ENCODE measurements at regions not wholly inside any gene's neighbourhood (a gene's known extent, or its start where the extent isn't known, plus 50 kb on each side); places are given as distances from the start of the nearest gene placed in this dataset.

- Histone ChIP-seq H3K9me3 (no peaks in the 10 kb centered on the region), H3K4me1 (no peaks in the 10 kb centered on the region), H3K27me3 (no peaks in the 10 kb centered on the region), H3K4me3 (no peak overlapping the region), H3K36me3 (no peaks in the 10 kb centered on the region), H3K27ac (no peak overlapping the region)
- TF ChIP-seq CTCF (IDR thresholded peaks at IDR 0.05) (no peak), POLR2A (IDR thresholded peaks at IDR 0.05) (no peak), POLR2AphosphoS5 (IDR thresholded peaks at IDR 0.05) (no peak), EP300 (IDR thresholded peaks at IDR 0.05; ENCODE audit: low read depth) (no peak)
- intact Hi-C loops (cut with DNase I; ENCODE audit: low total_unique reads) (no loop called here), in situ Hi-C loops (cut with MboI; ENCODE audit: low pct_ligation_motif_present in 1 of 4, low pct_unique_long_range_greater_than_20kb in 1 of 4, low sequenced_read_pairs in 3 of 4) (no loop called here)
- WGBS, 2 donors (ENCODE audit: low coverage in 1 of 2), result 58 to 66% methylated on average over 4 of the region's 4 CpGs
- no peak for DNase-seq
Observed at GRCh38 chr4:124953486-124953885, 241.0 kb upstream of the ANKRD50 start.

DNA sequence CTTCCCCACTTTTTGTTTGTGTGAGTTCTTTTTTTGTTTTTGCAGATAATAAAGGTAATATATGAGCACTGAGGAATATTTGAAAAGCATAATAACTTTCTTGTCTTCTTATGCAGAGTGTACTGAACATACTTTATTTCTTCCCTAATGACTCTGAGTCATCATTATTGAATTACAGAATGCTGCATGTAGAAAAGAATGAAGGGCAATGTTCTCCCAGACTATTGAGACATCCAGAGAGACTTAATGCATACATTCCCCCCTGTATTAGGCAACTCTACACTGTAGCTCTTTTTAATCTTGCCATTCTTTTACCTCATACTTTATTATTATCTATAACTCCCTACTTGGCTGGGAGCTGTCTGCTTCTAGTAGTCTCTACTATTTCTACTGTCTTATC lies 240.5 kb upstream of the ANKRD50 start:
- no peaks in the 10 kb centered on the region for H3K27me3 ChIP-seq
- DNase-seq, result no peak
- no peaks in the 10 kb centered on the region for H3K4me1 ChIP-seq
- H3K4me3 ChIP-seq, result no peak overlapping the region
- H3K9me3 ChIP-seq, result no peaks in the 10 kb centered on the region
- intact Hi-C loops (cut with DNase I; ENCODE audit: low total_unique reads), result no loop called here
- TF ChIP-seq POLR2A (IDR thresholded peaks at IDR 0.05), result no peak
- TF ChIP-seq EP300 (IDR thresholded peaks at IDR 0.05; ENCODE audit: low read depth), result no peak
- H3K27ac ChIP-seq, result peak overlapping the region in 1 of 4 donors; percentile 46
- no peaks in the 10 kb centered on the region for H3K36me3 ChIP-seq
- in situ Hi-C loops (cut with MboI; ENCODE audit: low pct_ligation_motif_present in 1 of 4, low pct_unique_long_range_greater_than_20kb in 1 of 4, low sequenced_read_pairs in 3 of 4), result no loop called here

- Histone ChIP-seq H3K36me3 (no peaks in the 10 kb centered on the region), H3K27ac (peak overlapping the region in 1 of 4 donors; percentile 46), H3K9me3 (no peaks in the 10 kb centered on the region), H3K4me3 (no peak overlapping the region), H3K27me3 (no peaks in the 10 kb centered on the region), H3K4me1 (no peaks in the 10 kb centered on the region)
- no peak for DNase-seq
- intact Hi-C loops (cut with DNase I; ENCODE audit: low total_unique reads), result no loop called here
- in situ Hi-C loops (cut with MboI; ENCODE audit: low pct_ligation_motif_present in 1 of 4, low pct_unique_long_range_greater_than_20kb in 1 of 4, low sequenced_read_pairs in 3 of 4), result no loop called here
- no peak for TF ChIP-seq EP300 (IDR thresholded peaks at IDR 0.05; ENCODE audit: low read depth)
- TF ChIP-seq POLR2A (IDR thresholded peaks at IDR 0.05), result no peak
- TF ChIP-seq POLR2AphosphoS5 (IDR thresholded peaks at IDR 0.05), result no peak
- no peak for TF ChIP-seq CTCF (IDR thresholded peaks at IDR 0.05)
Observed at GRCh38 chr4:124952601-124953000, 240.1 kb upstream of the ANKRD50 start.

DNA sequence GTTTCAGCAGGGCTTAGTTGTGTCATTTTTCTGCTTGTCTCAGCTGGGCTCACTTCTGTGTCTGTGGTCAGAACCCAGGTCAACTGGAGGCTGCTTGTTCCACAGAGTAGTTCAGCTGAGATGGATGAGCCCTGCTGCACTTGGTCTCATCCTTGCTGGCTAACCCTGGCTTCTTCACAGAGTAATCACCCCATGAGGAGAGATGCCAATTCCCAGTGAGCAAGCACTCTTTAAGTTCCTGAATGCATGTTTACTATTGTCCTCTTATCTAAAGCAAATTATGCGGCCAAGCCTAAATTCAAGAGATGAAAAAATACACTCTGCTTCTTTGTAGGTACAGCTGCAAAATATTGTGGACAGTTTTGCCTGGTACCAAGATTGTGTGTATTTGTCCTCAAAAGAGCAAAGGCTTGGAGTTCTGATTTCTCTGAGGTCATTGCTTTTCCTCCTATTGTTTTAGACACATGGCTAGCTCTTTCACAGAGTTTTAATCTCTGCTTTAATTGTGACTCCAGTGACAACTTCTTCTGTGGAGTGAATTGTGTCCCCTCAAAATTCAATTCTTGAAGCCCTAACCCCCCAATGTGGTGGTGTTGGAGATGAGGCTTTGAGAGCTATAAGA lies 236.6 kb upstream of the ANKRD50 start:
- in situ Hi-C loops (cut with MboI; ENCODE audit: low pct_ligation_motif_present in 1 of 4, low pct_unique_long_range_greater_than_20kb in 1 of 4, low sequenced_read_pairs in 3 of 4) (no loop called here), intact Hi-C loops (cut with DNase I; ENCODE audit: low total_unique reads) (no loop called here)

More for the DNA sequence above, 236.6 kb upstream of the ANKRD50 start:
- H3K4me3 ChIP-seq, result no peak overlapping the region
- no peaks in the 10 kb centered on the region for H3K27me3 ChIP-seq
- H3K9me3 ChIP-seq, result no peaks in the 10 kb centered on the region
- no peaks in the 10 kb centered on the region for H3K36me3 ChIP-seq
- TF ChIP-seq POLR2A (IDR thresholded peaks at IDR 0.05) (no peak), EP300 (IDR thresholded peaks at IDR 0.05; ENCODE audit: low read depth) (no peak), POLR2AphosphoS5 (IDR thresholded peaks at IDR 0.05) (no peak), CTCF (IDR thresholded peaks at IDR 0.05) (no peak)
- H3K4me1 ChIP-seq, result no peaks in the 10 kb centered on the region
- no peak overlapping the region for H3K27ac ChIP-seq
- DNase-seq, result no peak
- WGBS, 2 donors (ENCODE audit: low coverage in 1 of 2), result 69 to 75% methylated on average over 1 of the region's 1 CpG

Data from transverse colon (tissue), 4 donors.